ENCODE measurements at regions not wholly inside any gene's neighbourhood (a gene's known extent, or its start where the extent isn't known, plus 50 kb on each side); places are given as distances from the start of the nearest gene placed in this dataset.

GRCh38 chr4:161254375-161254774 lies 909.4 kb downstream of the FSTL5 start:
- TF ChIP-seq MYC (IDR thresholded peaks at IDR 0.05; ENCODE audit: low read depth, low read length) (no peak), EZH2 (IDR thresholded peaks at IDR 0.05; ENCODE audit: borderline replicate concordance, low read depth, low read length, severe bottlenecking) (no peak), FOS (IDR thresholded peaks at IDR 0.05; ENCODE audit: borderline replicate concordance, insufficient read depth, low read length) (no peak), JUN (IDR thresholded peaks at IDR 0.05; ENCODE audit: borderline replicate concordance, insufficient read depth, insufficient read length, low read depth) (no peak)
- POLR2A ChIA-PET: no interaction called here
- no peaks in the 10 kb centered on the region for H3K36me3 ChIP-seq (ENCODE audit: control insufficient read depth in 2 of 2, extremely low read depth in 1 of 2, insufficient read depth in 2 of 2, low read length in 2 of 2)
- no peaks in the 10 kb centered on the region for H3K4me1 ChIP-seq (ENCODE audit: control insufficient read depth, extremely low read depth, insufficient read depth, low read length)
- H3K4me2 ChIP-seq (ENCODE audit: insufficient read depth, low read length): no peak overlapping the region
- no peak for DNase-seq (ENCODE audit: low read depth, low spot score)
- CTCF ChIA-PET: interaction anchor here (0.9 to 2.1 kb wide), 9 partner anchors 11 to 1767 kb away, joined by 3 to 16 read pairs (median 5); partner anchors contain the start of gene FSTL5
- H3K9me1 ChIP-seq (replicated peaks; ENCODE audit: control insufficient read depth, extremely low read depth, insufficient read depth, low read length): no peaks in the 10 kb centered on the region
- H4K20me1 ChIP-seq (replicated peaks; ENCODE audit: control insufficient read depth, extremely low read depth, insufficient read depth, low read length): no peaks in the 10 kb centered on the region
- H3K27me3 ChIP-seq (ENCODE audit: control insufficient read depth in 2 of 2, insufficient read depth in 2 of 2, low read length in 2 of 2): no peaks in the 10 kb centered on the region
- H3K9ac ChIP-seq (replicated peaks; ENCODE audit: extremely low read depth, insufficient read depth, low read length): no peak overlapping the region
- no peak for FAIRE-seq
- BruUV-seq (replicated peaks): no TSS peak
- dilution Hi-C loops (cut with MboI; ENCODE audit: extremely low pct_ligation_motif_present, low sequenced_read_pairs): no loop called here
- no peak overlapping the region for H3K4me3 ChIP-seq (replicated peaks in 1 of 3; ENCODE audit: insufficient read depth in 1 of 3, low read depth in 1 of 3, low read length in 3 of 3)
- intact Hi-C loops (cut with micrococcal nuclease): loop anchor here (5.0 to 10.0 kb wide), 6 partner anchors 160 to 1783 kb away; no protein-coding TSS in a partner anchor
- H3K9me3 ChIP-seq (replicated peaks; ENCODE audit: control insufficient read depth, insufficient read depth, low read length): no peaks in the 10 kb centered on the region
- H3K79me2 ChIP-seq (ENCODE audit: control insufficient read depth, insufficient read depth, low read length): no peaks in the 10 kb centered on the region
- H3K27ac ChIP-seq (ENCODE audit: insufficient read depth, low read depth, low read length): no peak overlapping the region
- H2AFZ ChIP-seq (ENCODE audit: low read depth, low read length): no peak overlapping the region

- no TSS peak for BruUV-seq (replicated peaks)
- Histone ChIP-seq H3K9ac (replicated peaks; ENCODE audit: extremely low read depth, insufficient read depth, low read length) (no peak overlapping the region), H2AFZ (ENCODE audit: low read depth, low read length) (no peak overlapping the region), H3K27me3 (ENCODE audit: control insufficient read depth in 2 of 2, insufficient read depth in 2 of 2, low read length in 2 of 2) (no peaks in the 10 kb centered on the region), H3K4me3 (replicated peaks in 1 of 3; ENCODE audit: insufficient read depth in 1 of 3, low read depth in 1 of 3, low read length in 3 of 3) (no peak overlapping the region), H3K36me3 (ENCODE audit: control insufficient read depth in 2 of 2, extremely low read depth in 1 of 2, insufficient read depth in 2 of 2, low read length in 2 of 2) (no peaks in the 10 kb centered on the region), H3K9me1 (replicated peaks; ENCODE audit: control insufficient read depth, extremely low read depth, insufficient read depth, low read length) (no peaks in the 10 kb centered on the region), H3K79me2 (ENCODE audit: control insufficient read depth, insufficient read depth, low read length) (no peaks in the 10 kb centered on the region), H3K9me3 (replicated peaks; ENCODE audit: control insufficient read depth, insufficient read depth, low read length) (no peaks in the 10 kb centered on the region), H3K4me2 (ENCODE audit: insufficient read depth, low read length) (peak overlapping the region; percentile 36), H4K20me1 (replicated peaks; ENCODE audit: control insufficient read depth, extremely low read depth, insufficient read depth, low read length) (no peaks in the 10 kb centered on the region), H3K4me1 (ENCODE audit: control insufficient read depth, extremely low read depth, insufficient read depth, low read length) (no peaks in the 10 kb centered on the region), H3K27ac (ENCODE audit: insufficient read depth, low read depth, low read length) (no peak overlapping the region)
- TF ChIP-seq MYC (IDR thresholded peaks at IDR 0.05; ENCODE audit: low read depth, low read length) (no peak), MAX (IDR thresholded peaks at IDR 0.05; ENCODE audit: insufficient read depth, insufficient read length) (no peak), CTCF (IDR thresholded peaks at IDR 0.05; ENCODE audit: extremely low read depth in 1 of 2, insufficient read depth in 1 of 2, low read depth in 1 of 2, low read length in 2 of 2) (peak; percentile 57 to 70)
- dilution Hi-C loops (cut with MboI; ENCODE audit: extremely low pct_ligation_motif_present, low sequenced_read_pairs) (no loop called here), intact Hi-C loops (cut with micrococcal nuclease) (loop anchor here (2.0 to 10.0 kb wide), 7 partner anchors 162 to 1785 kb away; no protein-coding TSS in a partner anchor)
- CTCF ChIA-PET: interaction anchor here (1.4 to 2.1 kb wide), 5 partner anchors 699 to 1765 kb away, joined by 6 to 19 read pairs (median 13); no protein-coding TSS in a partner anchor
- peak; percentile 15 for FAIRE-seq
- DNase-seq (ENCODE audit: low read depth, low spot score): peak; percentile 53
- POLR2A ChIA-PET: no interaction called here
Observed at GRCh38 chr4:161252520-161253141, 911.2 kb downstream of the FSTL5 start.

Measured in endothelial cell of umbilical vein (primary cell).